ENCODE measurements at regions not wholly inside any gene's neighbourhood (a gene's known extent, or its start where the extent isn't known, plus 50 kb on each side); places are given as distances from the start of the nearest gene placed in this dataset.

DNA sequence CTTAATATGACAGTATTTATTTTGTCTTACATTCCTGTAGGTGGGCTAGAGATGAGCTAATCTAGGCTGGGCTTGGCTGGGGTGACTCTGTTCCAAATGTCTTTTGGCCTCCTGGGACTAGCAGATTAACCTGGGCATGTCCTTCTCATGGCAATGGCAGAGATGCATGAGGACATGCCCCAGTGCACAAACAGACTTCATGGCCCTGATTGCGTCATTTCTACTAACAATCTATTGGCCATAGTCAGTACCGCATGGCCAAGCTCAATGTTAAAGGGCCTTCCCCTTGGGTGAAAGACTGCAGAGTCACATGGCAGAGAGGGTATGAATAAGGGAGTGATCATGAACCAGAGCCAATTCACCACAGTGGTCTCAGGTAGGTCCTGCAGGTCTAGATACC lies 313.4 kb downstream of the MSX2 start:
- DNase-seq (ENCODE audit: low spot score) = no peak

DNA sequence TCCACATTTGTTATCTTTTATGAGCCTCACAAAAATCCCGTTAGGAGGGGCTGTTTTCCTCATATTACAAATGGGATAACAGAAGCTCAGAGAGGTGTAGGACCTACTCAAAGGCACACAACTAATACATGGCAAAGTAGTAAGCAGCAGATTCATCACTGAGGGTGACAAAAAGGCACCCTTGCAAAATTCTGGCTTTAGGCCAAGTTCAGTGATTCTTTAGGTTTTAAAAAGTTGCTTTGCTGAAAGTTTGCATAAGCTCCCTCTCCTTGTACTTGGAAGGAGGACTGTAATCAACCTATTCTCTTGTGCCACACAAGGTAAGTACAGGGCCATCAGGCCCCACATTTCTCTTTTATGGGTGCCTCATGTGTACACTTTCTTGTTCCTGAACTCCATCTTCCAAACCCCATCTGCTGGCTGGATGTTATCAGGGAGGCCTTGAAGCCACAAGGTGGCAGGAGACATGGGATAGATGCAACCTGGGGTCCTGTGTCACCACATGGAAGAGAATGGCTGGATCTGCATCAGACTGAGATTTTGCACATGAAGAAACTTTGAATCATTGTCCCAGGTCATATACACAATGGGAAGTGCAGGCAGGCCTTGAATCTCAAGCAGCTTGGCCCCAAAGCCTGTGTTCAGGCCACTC lies 311.6 kb downstream of the MSX2 start:
- DNase-seq (ENCODE audit: low spot score) = no peak

DNA sequence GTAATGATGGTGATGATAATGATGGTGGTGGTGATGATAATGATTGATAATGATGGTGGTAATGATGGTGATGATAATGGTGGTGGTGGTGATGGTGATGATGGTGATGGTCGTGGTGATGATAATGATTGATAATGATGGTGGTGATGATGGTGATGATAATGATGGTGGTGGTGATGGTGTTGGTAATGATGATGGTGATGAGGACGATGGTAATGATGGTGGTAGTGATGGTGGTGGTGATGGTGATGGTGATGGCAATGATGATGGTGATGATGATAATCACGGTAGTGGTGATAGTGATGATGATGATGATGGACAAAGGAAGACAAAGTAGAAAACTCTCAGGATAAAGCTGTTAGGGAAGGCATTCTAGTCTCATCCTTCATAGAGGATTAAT lies 310.5 kb downstream of the MSX2 start:
- DNase-seq (ENCODE audit: low spot score) = no peak

DNA sequence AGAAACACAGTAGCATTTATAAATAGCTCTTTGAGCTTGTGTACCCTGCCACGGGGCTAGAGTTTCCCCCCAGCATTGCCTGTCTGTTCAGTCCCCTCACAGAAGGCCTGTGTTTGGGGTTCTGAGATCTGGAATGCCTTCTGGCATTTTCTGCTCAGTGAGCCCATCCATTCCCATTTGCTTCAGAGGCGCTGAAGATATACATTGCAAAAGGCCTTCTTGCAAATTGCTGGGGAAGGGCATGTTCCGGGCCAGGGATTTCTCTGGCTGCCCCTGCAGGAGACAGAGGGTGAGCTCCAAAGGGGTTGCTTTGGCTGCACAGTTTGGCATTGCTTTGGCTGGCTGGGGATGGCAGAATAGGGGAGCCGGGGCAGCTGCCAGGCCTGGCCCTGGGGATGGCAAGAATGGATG lies 308.4 kb downstream of the MSX2 start:
- peak; percentile 32 for DNase-seq (ENCODE audit: low spot score)

DNA sequence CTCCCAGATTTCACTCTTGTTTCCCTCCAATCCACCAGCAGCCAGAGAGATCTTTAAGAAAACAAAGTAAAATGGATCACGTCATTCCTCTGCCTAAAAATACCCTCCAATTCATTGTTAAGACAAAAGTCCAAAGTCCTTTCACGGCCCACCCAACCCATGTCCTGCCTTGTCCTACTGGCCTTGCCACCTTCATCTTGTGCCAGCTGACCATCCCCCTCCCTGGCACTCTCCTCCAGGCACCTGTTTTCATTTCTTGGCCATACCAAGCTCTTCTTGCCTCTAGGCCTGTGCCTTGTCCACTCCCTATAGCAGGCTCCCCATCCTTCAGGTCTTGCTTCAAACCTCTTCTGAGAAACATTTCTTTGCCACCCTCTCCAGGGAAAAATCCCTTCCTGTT lies 307.6 kb downstream of the MSX2 start:
- no peak for DNase-seq (ENCODE audit: low spot score)

DNA sequence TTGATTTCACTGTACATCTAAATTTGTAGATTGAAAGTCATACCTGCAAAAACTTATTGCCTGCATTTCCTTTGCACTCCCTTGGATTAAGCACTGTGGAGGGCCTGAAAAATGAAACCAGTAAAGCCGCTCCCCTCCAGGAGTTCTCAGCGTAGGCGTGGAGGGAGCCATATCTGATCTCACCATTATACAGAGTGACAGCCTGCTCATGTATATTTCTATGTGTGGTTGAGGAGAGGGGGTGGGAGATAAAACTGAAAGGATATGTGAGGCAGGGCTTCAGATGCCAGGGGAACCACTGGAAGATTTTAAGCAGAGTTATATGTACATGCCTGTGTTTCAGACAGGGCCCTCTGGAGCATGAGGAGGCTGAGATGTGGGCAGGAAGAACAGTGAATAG lies 303.0 kb downstream of the MSX2 start:
- no peak for DNase-seq (ENCODE audit: low spot score)

DNA sequence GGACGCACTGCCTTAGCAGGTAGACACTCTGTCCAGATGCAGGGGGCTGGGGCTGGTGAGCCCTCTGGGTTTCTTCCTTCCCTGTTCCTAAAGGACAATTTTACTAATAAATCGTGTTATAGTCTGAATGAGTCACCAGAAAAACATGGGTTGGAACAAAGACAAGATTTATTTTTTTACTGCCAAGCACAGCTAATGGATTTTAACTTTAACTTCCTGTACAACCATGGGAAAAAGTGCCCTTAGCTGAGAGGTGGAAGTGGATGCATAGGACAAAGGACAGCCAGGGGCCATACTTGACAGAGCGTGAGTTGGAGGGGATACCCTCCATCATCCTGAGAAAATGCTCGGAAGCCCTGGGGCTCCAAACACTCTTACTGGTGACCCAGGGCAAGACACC lies 300.7 kb downstream of the MSX2 start:
- no peak for DNase-seq (ENCODE audit: low spot score)

DNA sequence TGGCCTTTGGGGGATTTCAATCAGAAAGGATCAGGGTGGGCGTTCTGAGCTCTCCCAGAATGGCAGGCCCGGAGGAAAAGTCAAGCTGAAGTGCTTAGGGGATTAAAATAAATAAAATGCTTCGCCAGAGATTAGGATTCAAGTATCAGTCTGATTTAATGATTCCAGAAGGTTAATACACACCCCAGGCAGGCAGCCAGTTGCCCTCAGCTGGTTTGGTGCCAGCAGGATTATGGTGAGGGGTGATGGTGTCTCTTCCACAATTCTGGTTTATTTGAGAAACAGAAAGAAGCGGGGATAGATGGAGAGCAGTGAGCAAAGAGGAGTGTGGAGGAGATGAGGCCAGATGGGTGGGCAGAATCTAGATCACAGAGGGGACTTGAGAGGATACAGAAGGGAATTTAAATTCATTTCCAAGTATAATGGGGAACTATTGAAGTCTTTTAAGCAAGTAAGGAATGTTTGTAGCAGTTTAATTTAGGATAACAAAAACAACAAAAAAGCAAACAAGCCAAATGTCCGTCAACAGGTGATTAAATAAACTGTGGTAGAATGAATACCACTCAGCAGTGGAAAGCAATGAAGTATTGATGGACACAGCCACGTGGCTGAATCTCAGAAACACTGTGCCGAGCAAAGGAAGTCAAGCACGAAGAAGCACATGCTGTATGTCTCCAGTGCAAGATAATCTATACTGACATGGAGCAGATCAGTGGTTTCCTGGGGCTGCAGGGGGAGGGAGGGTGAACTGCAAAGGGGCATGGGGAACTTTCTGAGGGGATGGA lies 297.7 kb downstream of the MSX2 start:
- no peak for DNase-seq (ENCODE audit: low spot score)

DNA sequence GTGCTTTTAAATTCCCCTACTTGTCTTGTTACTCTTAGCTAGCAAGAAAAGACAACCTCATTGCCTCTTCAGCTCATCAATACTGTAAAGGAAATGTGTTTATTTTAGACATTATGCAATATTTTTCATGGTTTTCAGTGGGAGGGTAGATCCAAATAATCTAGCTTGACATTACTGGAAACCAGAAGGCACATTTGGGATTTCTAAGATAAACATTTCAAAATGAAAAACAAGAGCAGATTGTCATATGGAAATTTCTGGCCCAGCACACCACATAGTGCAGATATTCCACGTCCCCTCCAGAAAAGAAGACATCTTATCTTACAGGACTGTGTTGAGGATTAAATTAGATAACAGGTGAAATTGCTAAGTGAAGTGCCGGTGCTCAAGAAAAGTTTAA lies 296.9 kb downstream of the MSX2 start:
- no peak for DNase-seq (ENCODE audit: low spot score)

DNA sequence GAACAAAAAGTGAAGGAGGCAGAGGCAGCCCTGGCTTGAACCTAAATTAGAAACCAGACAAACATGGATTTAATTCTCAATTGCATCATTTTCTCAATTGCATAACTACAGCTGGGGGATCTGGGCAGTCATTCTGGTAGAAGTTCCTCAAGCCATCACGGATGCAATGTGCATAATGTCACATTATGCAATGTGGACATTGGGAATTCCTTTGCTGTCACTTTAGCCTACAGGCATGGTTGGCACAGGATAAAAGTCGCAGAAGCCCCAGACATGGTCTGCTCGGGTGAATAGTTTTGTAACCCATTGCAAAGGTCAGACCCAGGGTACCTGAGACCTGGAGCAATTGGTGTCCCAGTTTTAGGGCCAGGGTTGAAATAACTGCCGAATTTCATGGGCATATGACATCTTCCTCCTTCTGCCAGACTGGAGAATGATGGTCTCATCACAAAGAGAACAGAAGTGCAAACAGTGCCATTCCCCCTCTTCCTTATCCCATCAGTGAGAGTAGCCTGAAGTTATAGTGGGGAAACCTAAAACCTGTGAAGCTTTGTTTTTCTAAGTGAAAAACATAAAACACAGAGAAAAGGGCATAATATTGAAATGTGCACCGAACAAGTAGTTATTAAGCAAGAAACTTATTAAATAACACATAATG lies 290.8 kb downstream of the MSX2 start:
- DNase-seq (ENCODE audit: low spot score) = no peak

DNA sequence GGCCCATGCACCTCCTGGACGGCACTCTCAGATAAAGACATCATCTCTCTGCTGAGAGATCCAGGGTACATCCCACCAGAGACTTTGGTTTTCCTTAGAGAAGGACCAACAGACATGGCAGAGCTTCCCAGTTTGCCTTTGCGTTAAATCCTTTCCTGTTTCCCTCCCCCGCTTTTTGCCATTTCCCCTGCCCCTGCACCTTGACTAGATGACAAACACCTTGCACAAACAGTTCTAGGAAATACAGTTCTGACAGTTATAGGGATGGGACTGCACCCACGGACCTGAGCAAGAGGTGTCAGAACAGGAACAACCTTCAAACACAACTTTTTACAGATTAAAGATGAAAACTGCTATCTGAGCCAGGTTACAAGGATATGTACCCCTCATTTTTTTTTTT lies 288.9 kb downstream of the MSX2 start:
- DNase-seq (ENCODE audit: low spot score) = no peak

DNA sequence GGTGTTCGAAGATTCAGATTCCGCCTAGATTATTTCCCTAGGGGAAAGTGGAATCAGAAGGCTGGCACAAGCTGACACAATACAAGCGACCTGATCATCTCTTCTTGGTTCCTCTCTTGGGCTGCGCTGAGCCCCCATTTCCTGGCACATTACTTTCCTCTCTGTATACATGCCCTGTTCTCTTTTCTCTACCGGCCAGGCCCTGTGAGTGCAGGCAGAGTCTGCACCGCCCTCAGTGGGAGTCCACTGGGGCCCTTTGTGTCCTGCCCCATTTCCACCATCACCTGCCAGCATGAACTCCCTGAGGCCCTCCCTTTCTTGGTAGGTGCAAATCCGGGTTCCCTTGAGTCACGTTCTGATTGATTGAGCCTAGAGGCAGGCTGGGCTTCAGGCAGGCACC lies 287.9 kb downstream of the MSX2 start:
- DNase-seq (ENCODE audit: low spot score) = no peak

DNA sequence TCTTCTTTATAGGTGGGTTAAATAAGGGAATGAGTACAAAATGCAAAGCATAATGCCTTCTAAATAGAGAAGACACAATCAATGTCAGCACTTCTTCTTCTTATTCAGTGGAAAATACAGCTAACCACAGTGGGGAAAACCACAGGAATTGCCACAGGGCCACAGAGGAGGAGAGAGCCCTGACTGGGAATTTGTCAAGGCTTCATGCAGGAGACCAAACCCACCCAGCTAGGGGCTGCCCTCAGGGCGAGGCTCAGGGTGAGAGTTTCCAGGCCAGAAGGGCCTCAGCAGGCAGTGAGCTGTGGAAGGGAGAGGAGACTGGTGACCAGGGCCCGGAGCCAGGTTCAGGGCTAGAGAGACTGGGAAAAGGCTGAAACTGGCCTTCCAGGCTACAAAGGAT lies 279.1 kb downstream of the MSX2 start:
- DNase-seq (ENCODE audit: low spot score) = no peak

DNA sequence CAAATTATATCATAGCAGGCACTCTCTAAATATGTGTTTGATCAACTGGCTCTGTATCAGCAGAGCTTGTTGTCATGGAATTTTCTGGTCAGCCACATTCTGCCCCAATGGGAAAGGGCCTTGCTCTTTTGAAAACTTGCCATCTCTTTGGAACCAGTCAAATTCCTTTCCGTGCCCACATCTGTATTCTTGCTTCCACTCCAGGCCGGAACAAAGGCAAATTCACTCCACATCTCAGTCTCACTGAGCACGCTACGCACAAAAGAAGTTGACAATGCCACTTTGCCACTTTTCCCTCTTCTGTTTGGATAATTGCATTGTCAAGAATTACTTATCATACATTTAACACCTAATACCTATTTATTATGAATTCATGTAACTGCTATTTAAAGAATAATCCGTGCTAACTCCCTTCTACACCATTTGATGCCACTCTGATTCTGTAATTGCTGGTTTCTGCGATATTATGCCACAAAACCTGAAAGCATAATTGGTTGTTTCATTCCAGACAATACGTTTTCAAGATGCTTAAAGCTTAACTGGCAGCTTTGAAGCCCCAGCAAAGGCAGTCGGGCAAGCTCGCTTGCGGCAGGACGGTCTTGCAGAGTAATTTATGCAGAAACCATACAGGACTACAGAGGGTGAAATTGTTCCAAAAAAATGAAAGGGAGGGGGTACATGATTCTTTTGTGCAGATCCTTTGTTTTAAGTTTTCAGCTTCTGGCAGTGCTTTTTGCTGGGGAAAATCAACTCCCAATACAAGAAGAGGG lies 277.7 kb downstream of the MSX2 start:
- DNase-seq (ENCODE audit: low spot score) = no peak

DNA sequence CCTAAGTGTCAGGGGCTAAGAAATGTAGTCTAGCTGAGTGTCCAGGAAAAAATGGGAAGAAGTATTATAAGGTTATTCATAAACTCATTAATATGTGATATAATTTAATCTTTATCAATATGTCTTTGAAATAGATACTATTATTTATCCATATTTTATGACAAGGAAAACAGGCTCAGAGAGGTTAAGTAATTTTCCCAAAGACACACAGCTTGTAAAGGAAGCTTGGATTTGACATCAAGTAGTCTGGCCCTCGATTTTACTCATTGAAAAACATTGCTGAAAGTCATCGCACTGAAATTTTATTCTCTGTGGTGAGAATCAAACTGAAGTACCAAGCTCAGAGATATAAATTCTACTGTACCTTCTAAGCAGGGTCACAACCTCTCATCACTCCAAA lies 276.9 kb downstream of the MSX2 start:
- DNase-seq (ENCODE audit: low spot score) = no peak

DNA sequence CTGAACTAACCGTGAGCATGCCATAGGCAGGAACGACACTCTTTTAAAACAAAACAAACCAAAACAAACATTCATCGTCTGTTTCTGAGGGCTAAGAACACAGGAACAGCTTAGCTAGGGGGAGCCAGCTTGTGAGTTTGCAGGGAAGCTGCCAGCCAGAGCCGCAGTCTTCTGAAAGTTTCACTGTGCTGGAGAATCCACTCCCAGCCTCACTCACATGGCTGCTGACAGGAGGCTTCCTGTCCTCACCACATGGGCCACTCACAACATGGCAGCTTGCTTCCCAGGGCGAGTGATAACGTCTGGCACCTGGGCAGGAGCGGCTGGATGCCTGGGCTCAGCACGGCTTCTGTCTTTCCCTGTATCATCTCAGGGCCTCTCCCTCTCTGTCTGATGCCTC lies 275.2 kb downstream of the MSX2 start:
- no peak for DNase-seq (ENCODE audit: low spot score)

DNA sequence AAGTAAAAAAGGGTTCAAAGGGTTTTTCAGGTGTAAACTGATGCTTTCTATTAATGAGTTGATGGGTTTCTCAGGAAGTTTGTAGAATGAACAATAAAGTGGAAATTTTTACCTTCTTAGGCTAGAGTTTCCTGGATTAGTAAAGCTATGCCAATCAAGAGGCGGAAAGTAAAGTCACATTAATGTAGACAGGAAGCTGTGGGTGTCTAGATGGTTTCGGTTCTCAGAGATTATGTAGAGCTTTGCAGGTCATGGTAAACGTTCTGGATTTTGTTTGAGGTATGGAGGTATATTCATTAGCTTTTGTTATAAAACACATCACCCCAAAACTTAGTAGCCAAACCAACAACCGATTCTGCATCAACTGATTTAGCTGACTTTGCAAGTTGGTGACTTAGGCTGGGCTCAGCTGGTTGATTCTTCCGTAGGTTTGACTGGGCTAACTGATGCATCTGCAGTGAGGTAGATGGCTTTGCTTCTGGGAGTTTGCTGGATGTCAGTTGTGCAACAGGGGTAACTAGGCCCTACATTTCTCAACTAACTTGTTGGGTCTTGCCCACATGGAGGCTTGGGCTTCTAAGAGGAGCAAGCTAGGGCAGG lies 273.8 kb downstream of the MSX2 start:
- no peak for DNase-seq (ENCODE audit: low spot score)

DNA sequence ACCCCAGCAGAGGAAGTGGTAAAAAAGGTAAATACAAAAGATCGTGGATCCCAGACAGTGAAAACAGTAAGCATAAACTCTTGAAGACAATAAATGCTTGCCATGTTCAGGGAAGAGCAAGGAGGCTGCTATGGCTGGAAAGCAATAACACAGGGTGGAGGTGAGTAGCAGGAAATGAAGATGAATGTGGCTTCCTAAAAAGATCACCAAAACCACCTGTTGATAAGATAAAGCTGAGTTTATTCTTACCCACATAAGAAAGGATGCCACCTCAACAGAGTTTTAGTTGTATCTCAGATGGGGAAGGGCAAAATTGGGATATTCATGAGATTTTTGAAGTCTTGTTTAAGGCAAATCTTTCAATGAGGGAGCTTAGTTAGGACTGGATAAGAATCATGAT lies 273.3 kb downstream of the MSX2 start:
- no peak for DNase-seq (ENCODE audit: low spot score)

DNA sequence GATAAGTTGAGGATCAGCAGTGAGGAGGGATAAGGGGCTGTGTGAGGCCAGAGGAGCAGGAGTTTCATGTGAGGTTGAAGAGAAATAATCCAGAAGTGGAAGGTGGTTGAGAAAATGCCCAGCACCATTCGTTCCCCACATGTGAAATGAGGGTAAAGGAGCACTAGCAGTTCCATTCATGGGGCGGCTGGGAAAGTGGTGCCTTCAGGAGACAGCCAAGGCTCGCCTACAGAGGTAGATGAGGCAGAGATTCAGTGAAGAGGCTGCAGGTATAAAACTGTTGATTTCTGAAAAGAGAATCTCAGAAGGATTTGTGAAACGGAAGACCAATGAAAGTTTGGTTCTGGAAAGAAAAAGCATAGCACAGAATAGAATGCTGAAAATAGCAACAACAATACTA lies 272.6 kb downstream of the MSX2 start:
- DNase-seq (ENCODE audit: low spot score) = no peak

DNA sequence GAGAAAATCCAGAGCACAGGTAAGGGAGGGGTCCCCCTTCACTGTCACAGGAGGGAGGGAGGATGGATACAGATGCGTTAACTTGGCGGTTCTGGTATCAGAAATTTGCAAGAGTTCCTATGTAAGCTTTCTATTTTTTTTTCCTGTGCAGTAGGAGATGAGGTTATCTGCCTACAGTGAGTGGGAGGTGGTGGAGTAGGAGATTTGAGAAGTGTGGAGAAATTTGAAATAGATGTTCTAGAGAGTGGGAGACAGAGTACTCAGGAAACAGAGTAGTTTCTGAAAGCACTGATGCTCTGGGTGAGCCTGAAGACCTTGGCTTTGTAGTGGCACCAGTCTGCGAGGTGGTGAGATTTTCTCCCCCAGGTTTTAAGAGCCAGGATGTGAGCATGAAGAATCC lies 271.4 kb downstream of the MSX2 start:
- DNase-seq (ENCODE audit: low spot score) = peak; percentile 66

DNA sequence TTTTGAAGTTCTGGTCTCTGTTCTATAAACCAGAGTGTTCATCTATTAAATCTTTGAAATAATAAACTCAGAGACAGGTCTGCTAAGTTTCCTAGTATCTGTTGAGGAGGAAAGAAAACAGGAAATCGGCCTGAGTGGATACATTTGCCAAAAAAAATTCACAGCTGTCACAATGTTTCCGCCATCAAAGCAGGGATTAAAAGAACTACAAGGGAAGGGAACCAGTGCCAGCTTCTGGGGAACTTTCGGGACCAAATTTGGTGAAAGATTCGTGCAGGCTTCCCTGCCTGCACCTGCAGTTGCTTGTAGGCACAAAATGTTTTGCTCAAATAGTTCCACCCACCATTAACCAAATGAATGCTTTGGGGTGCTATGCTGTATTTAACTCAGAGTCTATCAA lies 267.5 kb downstream of the MSX2 start:
- DNase-seq (ENCODE audit: low spot score) = no peak

DNA sequence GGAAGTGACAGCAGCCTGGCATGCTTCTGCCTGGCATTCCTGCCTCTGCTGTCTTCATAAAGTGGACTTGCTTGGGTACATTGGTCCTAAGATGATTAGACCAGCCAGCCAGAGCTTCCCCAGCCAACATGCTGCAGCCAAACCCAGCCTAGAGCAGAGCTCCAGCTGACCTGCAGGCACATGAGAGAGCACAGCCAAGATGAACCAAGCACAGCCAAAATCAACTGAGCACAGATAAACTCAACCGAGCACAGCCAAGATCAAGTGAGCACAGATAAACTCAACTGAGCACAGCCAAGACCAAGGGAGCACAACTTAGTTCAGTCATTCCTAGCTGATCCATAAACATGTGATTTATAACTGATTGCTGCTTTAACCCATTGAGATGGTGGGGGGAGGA lies 266.5 kb downstream of the MSX2 start:
- DNase-seq (ENCODE audit: low spot score) = no peak
